ENCODE measurements at regions not wholly inside any gene's neighbourhood (a gene's known extent, or its start where the extent isn't known, plus 50 kb on each side); places are given as distances from the start of the nearest gene placed in this dataset.

- no peaks in the 10 kb centered on the region for H3K9me3 ChIP-seq (ENCODE audit: control insufficient read depth, insufficient read depth, low read depth, low read length)
- H3K27me3 ChIP-seq (ENCODE audit: control insufficient read depth, insufficient read depth, low read length), result no peaks in the 10 kb centered on the region
- H4K20me1 ChIP-seq (ENCODE audit: control insufficient read depth, extremely low read depth, insufficient read depth, low read length), result no peaks in the 10 kb centered on the region
- H2AFZ ChIP-seq (ENCODE audit: low read length), result no peak overlapping the region
- TF ChIP-seq, protein P1, sequence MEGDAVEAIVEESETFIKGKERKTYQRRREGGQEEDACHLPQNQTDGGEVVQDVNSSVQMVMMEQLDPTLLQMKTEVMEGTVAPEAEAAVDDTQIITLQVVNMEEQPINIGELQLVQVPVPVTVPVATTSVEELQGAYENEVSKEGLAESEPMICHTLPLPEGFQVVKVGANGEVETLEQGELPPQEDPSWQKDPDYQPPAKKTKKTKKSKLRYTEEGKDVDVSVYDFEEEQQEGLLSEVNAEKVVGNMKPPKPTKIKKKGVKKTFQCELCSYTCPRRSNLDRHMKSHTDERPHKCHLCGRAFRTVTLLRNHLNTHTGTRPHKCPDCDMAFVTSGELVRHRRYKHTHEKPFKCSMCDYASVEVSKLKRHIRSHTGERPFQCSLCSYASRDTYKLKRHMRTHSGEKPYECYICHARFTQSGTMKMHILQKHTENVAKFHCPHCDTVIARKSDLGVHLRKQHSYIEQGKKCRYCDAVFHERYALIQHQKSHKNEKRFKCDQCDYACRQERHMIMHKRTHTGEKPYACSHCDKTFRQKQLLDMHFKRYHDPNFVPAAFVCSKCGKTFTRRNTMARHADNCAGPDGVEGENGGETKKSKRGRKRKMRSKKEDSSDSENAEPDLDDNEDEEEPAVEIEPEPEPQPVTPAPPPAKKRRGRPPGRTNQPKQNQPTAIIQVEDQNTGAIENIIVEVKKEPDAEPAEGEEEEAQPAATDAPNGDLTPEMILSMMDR (conservative IDR thresholded peaks at IDR 0.05 in 1 of 2, IDR thresholded peaks at IDR 0.05 in 1 of 2; ENCODE audit: low read depth in 1 of 2, low read length in 2 of 2), result no peak
- TF ChIP-seq EZH2 (IDR thresholded peaks at IDR 0.05; ENCODE audit: low read length, missing control alignments), result no peak
- H3K4me1 ChIP-seq (ENCODE audit: control insufficient read depth, extremely low read depth, insufficient read depth, low read length), result no peaks in the 10 kb centered on the region
- H3K4me2 ChIP-seq (ENCODE audit: extremely low read depth, insufficient read depth, low read length), result no peak overlapping the region
- H3K36me3 ChIP-seq (ENCODE audit: control insufficient read depth, insufficient read depth, low read length), result no peaks in the 10 kb centered on the region
- no peaks in the 10 kb centered on the region for H3K79me2 ChIP-seq (ENCODE audit: control insufficient read depth, insufficient read depth, low read length)
- DNase-seq (ENCODE audit: low read depth in 2 of 2), result no peak
- no peak overlapping the region for H3K9ac ChIP-seq (ENCODE audit: insufficient read depth, low read length)
- no peak overlapping the region for H3K4me3 ChIP-seq (replicated peaks in 1 of 4; ENCODE audit: control extremely low read depth in 1 of 4, insufficient read depth in 1 of 4, low read depth in 3 of 4, low read length in 4 of 4)
- no peak overlapping the region for H3K27ac ChIP-seq (ENCODE audit: insufficient read depth, low read length)
These were observed 198.5 kb downstream of the SOD2 start for GRCh38 chr6:159494586-159494972.

DNA sequence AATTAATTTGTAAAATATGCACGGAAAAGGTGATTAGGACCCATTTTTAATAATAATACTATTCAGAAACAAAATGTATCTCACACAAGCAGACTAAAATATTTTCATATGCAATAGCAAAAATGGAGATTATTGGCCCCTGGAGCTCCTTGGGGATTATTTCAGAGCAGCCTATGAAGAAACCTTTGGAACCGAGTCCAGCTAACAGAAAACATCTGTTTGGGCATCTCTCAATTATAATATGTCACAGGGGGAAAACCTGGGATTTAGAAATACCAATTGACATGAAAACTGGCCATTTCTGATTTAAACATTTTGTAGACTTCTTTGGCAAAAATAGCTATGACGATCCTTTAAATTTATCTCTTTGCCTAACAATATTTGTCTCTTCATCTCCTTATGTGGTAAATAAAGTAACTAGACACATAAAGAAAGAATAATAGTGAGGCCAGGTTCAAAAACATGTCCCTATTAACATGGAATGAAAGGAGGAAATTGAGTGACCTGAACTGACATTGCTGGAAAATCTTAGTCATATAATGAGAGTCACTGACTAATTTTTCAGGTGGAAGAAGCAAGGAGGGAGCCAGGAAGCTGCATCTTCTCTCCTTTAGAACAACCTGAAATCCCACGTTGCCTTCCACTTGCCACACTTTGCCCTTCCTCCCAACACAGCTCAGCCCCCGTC lies 199.0 kb downstream of the SOD2 start:
- Histone ChIP-seq H3K4me3 (replicated peaks in 1 of 4; ENCODE audit: control extremely low read depth in 1 of 4, insufficient read depth in 1 of 4, low read depth in 3 of 4, low read length in 4 of 4) (no peak overlapping the region), H3K27ac (ENCODE audit: insufficient read depth, low read length) (no peak overlapping the region), H2AFZ (ENCODE audit: low read length) (no peak overlapping the region), H4K20me1 (ENCODE audit: control insufficient read depth, extremely low read depth, insufficient read depth, low read length) (no peaks in the 10 kb centered on the region), H3K79me2 (ENCODE audit: control insufficient read depth, insufficient read depth, low read length) (no peaks in the 10 kb centered on the region), H3K4me2 (ENCODE audit: extremely low read depth, insufficient read depth, low read length) (no peak overlapping the region), H3K9me3 (ENCODE audit: control insufficient read depth, insufficient read depth, low read depth, low read length) (no peaks in the 10 kb centered on the region), H3K36me3 (ENCODE audit: control insufficient read depth, insufficient read depth, low read length) (no peaks in the 10 kb centered on the region), H3K27me3 (ENCODE audit: control insufficient read depth, insufficient read depth, low read length) (no peaks in the 10 kb centered on the region), H3K9ac (ENCODE audit: insufficient read depth, low read length) (no peak overlapping the region), H3K4me1 (ENCODE audit: control insufficient read depth, extremely low read depth, insufficient read depth, low read length) (no peaks in the 10 kb centered on the region)
- TF ChIP-seq, protein P1 (conservative IDR thresholded peaks at IDR 0.05 in 1 of 2, IDR thresholded peaks at IDR 0.05 in 1 of 2; ENCODE audit: low read depth in 1 of 2, low read length in 2 of 2), result no peak
- no peak for TF ChIP-seq EZH2 (IDR thresholded peaks at IDR 0.05; ENCODE audit: low read length, missing control alignments)
- DNase-seq (ENCODE audit: low read depth in 2 of 2), result no peak

DNA sequence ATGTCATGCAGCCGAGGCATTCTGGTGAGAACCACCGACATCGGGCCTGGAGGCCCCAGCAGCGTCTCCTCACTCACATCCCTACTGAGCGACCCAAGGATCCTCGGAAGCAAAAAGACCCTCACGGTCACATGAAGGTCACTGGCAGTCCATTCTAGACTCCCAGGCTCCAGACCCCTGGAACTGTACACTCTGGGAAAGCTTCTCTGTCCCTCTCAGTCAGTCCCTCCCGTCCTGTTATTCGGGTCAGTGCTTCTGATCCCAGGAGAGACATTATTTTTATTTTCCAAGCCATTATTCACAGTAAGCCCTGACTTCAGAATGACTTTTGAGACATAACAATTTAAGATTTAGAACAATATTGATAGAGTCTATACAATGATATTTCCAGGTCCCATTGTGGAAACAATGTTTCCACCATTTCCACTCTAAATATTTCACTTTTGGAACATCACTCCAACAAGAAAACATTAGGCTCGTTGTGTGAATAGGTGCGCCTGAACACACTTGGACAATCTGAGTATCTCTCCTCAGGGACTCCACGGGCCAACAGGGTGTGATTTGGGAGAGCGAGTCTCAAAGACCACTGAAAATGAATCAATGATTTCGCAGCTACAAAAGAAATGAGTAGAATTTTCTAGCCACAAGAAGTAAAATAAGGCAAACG lies 199.7 kb downstream of the SOD2 start:
- no peak overlapping the region for H3K4me2 ChIP-seq (ENCODE audit: extremely low read depth, insufficient read depth, low read length)
- TF ChIP-seq EZH2 (IDR thresholded peaks at IDR 0.05; ENCODE audit: low read length, missing control alignments), result no peak
- TF ChIP-seq, protein P1 (conservative IDR thresholded peaks at IDR 0.05 in 1 of 2, IDR thresholded peaks at IDR 0.05 in 1 of 2; ENCODE audit: low read depth in 1 of 2, low read length in 2 of 2), result no peak
- no peaks in the 10 kb centered on the region for H3K4me1 ChIP-seq (ENCODE audit: control insufficient read depth, extremely low read depth, insufficient read depth, low read length)
- H3K36me3 ChIP-seq (ENCODE audit: control insufficient read depth, insufficient read depth, low read length), result no peaks in the 10 kb centered on the region
- H3K27me3 ChIP-seq (ENCODE audit: control insufficient read depth, insufficient read depth, low read length), result no peaks in the 10 kb centered on the region
- no peaks in the 10 kb centered on the region for H3K79me2 ChIP-seq (ENCODE audit: control insufficient read depth, insufficient read depth, low read length)
- H3K27ac ChIP-seq (ENCODE audit: insufficient read depth, low read length), result no peak overlapping the region
- no peak overlapping the region for H3K4me3 ChIP-seq (replicated peaks in 1 of 4; ENCODE audit: control extremely low read depth in 1 of 4, insufficient read depth in 1 of 4, low read depth in 3 of 4, low read length in 4 of 4)
- H2AFZ ChIP-seq (ENCODE audit: low read length), result no peak overlapping the region
- H3K9me3 ChIP-seq (ENCODE audit: control insufficient read depth, insufficient read depth, low read depth, low read length), result no peaks in the 10 kb centered on the region
- no peak overlapping the region for H3K9ac ChIP-seq (ENCODE audit: insufficient read depth, low read length)
- H4K20me1 ChIP-seq (ENCODE audit: control insufficient read depth, extremely low read depth, insufficient read depth, low read length), result no peaks in the 10 kb centered on the region
- no peak for DNase-seq (ENCODE audit: low read depth in 2 of 2)
